ENCODE measurements at regions not wholly inside any gene's neighbourhood (a gene's known extent, or its start where the extent isn't known, plus 50 kb on each side); places are given as distances from the start of the nearest gene placed in this dataset.

DNA sequence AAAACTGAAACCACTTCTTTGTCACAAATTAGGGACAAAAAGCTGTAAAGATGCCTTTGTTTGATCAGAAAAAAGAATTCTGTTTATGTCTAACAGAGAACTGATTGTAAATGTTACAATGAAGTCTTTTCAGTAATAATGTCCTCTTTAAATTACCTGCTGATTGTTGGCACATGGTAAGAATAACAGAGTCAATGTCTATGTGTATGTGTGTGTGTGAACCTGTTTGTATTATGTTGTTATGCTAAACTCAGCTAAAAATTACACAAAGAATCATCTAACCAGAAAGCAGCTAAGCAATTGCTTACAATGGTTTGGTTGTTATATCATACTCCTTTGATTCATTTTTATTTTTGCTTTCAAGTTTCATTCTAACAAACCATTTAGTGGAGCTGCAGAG is 159.1 kb upstream of the PDZRN3 start:
- Histone ChIP-seq H3K27me3 (no peaks in the 10 kb centered on the region), H3K27ac (no peak overlapping the region), H3K4me2 (no peak overlapping the region), H3K9ac (no peak overlapping the region), H4K20me1 (ENCODE audit: low read depth) (no peaks in the 10 kb centered on the region), H3K79me2 (ENCODE audit: low read depth) (no peaks in the 10 kb centered on the region), H3K9me3 (ENCODE audit: low read depth) (no peaks in the 10 kb centered on the region), H3F3A (ENCODE audit: low read depth) (no peaks in the 10 kb centered on the region), H2AFZ (replicated peaks) (no peak overlapping the region), H3K4me3 (no peak overlapping the region), H3K36me3 (no peaks in the 10 kb centered on the region), H3K4me1 (no peaks in the 10 kb centered on the region)
- TF ChIP-seq EZH2phosphoT487 (IDR thresholded peaks at IDR 0.05) (no peak), EZH2 (IDR thresholded peaks at IDR 0.05) (no peak)
- TF ChIP-seq, protein P1, sequence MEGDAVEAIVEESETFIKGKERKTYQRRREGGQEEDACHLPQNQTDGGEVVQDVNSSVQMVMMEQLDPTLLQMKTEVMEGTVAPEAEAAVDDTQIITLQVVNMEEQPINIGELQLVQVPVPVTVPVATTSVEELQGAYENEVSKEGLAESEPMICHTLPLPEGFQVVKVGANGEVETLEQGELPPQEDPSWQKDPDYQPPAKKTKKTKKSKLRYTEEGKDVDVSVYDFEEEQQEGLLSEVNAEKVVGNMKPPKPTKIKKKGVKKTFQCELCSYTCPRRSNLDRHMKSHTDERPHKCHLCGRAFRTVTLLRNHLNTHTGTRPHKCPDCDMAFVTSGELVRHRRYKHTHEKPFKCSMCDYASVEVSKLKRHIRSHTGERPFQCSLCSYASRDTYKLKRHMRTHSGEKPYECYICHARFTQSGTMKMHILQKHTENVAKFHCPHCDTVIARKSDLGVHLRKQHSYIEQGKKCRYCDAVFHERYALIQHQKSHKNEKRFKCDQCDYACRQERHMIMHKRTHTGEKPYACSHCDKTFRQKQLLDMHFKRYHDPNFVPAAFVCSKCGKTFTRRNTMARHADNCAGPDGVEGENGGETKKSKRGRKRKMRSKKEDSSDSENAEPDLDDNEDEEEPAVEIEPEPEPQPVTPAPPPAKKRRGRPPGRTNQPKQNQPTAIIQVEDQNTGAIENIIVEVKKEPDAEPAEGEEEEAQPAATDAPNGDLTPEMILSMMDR (IDR thresholded peaks at IDR 0.05): no peak
- Mint-ChIP-seq H3K27ac (no peak overlapping the region), H3K27me3 (ENCODE audit: insufficient read depth, low read depth) (peaks cover 2% of the 10 kb centered on the region), H3K4me3 (no peak overlapping the region), H3K36me3 (no peaks in the 10 kb centered on the region), H3K9me3 (no peaks in the 10 kb centered on the region), H3K4me1 (peaks cover 9% of the 10 kb centered on the region)
- DNase-seq (ENCODE audit: low spot score): no peak

DNA sequence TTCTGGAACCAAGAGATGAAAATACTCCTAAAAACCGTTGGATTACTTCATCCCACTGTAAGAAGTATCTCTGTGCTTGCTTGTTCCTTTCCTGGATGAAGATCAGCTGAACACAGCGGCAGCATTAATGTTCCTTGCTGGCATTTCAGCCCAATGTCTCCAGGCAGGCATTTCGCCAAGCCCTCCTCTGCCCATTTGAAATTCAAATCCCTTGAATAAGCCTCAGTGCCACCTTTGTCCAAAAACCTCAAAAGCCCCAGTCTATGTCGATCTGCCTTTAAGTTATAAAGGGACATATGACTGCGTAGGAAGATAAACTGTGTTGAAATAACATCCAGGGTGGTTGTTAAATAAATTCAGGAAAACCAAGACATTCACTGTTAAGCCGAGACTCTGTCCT is 156.8 kb upstream of the PDZRN3 start:
- H3K27me3 Mint-ChIP-seq (ENCODE audit: insufficient read depth, low read depth): peaks cover 2% of the 10 kb centered on the region

DNA sequence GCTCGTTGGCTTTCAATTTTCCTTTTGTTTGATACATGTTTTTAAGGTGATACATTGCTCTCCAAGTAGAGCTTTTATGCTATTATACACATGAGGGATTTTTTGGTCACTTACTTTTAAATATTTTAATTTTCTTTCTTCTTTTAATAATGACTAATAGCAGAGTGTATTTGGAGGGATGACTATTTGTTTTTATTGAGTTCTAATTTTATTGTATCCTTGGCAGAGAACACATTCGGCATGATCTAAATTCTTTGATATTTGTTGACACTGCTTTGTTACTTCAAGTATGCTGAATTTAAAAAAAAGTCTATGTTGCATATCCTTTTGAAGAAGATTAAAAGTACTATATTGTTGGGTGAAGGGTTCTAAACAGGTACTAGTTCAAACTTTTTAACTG is 149.9 kb upstream of the PDZRN3 start:
- H3K79me2 ChIP-seq (ENCODE audit: low read depth): no peaks in the 10 kb centered on the region
- TF ChIP-seq, protein P1 (IDR thresholded peaks at IDR 0.05): no peak
- TF ChIP-seq EZH2 (IDR thresholded peaks at IDR 0.05): no peak
- no peak for TF ChIP-seq EZH2phosphoT487 (IDR thresholded peaks at IDR 0.05)
- H3K4me1 Mint-ChIP-seq: no peaks in the 10 kb centered on the region
- H3K4me1 ChIP-seq: no peaks in the 10 kb centered on the region
- no peak overlapping the region for H3K27ac ChIP-seq
- no peak overlapping the region for H3K4me3 ChIP-seq
- no peaks in the 10 kb centered on the region for H3F3A ChIP-seq (ENCODE audit: low read depth)
- no peaks in the 10 kb centered on the region for H4K20me1 ChIP-seq (ENCODE audit: low read depth)
- no peak for DNase-seq (ENCODE audit: low spot score)
- peaks cover 3% of the 10 kb centered on the region for H3K27me3 Mint-ChIP-seq (ENCODE audit: insufficient read depth, low read depth)
- H3K9me3 ChIP-seq (ENCODE audit: low read depth): no peaks in the 10 kb centered on the region
- H3K27me3 ChIP-seq: no peaks in the 10 kb centered on the region
- H3K4me2 ChIP-seq: no peak overlapping the region
- H3K27ac Mint-ChIP-seq: no peak overlapping the region
- H3K36me3 ChIP-seq: no peaks in the 10 kb centered on the region
- H3K4me3 Mint-ChIP-seq: no peak overlapping the region
- H3K9ac ChIP-seq: no peak overlapping the region
- H3K9me3 Mint-ChIP-seq: peaks cover 6% of the 10 kb centered on the region
- H3K36me3 Mint-ChIP-seq: no peaks in the 10 kb centered on the region
- no peak overlapping the region for H2AFZ ChIP-seq (replicated peaks)

More for the DNA sequence above, 156.8 kb upstream of the PDZRN3 start:
- Histone ChIP-seq H3K36me3 (no peaks in the 10 kb centered on the region), H3K27ac (no peak overlapping the region), H2AFZ (replicated peaks) (no peak overlapping the region), H4K20me1 (ENCODE audit: low read depth) (no peaks in the 10 kb centered on the region), H3K9ac (no peak overlapping the region), H3K9me3 (ENCODE audit: low read depth) (no peaks in the 10 kb centered on the region), H3K4me1 (no peaks in the 10 kb centered on the region), H3F3A (ENCODE audit: low read depth) (no peaks in the 10 kb centered on the region), H3K79me2 (ENCODE audit: low read depth) (no peaks in the 10 kb centered on the region), H3K4me2 (no peak overlapping the region), H3K4me3 (no peak overlapping the region), H3K27me3 (no peaks in the 10 kb centered on the region)
- TF ChIP-seq, protein P1 (IDR thresholded peaks at IDR 0.05): no peak
- TF ChIP-seq EZH2 (IDR thresholded peaks at IDR 0.05): no peak
- no peak for TF ChIP-seq EZH2phosphoT487 (IDR thresholded peaks at IDR 0.05)
- H3K4me1 Mint-ChIP-seq: peaks cover 9% of the 10 kb centered on the region
- H3K4me3 Mint-ChIP-seq: no peak overlapping the region
- H3K27ac Mint-ChIP-seq: no peak overlapping the region
- H3K9me3 Mint-ChIP-seq: no peaks in the 10 kb centered on the region
- no peak for DNase-seq (ENCODE audit: low spot score)
- H3K36me3 Mint-ChIP-seq: no peaks in the 10 kb centered on the region

Measured in neural progenitor cell (in vitro differentiated cells).